IMR-90 (cell line): ENCODE measurements at regions not wholly inside any gene's neighbourhood (a gene's known extent, or its start where the extent isn't known, plus 50 kb on each side); places are given as distances from the start of the nearest gene placed in this dataset.
A peak's percentile ranks its signal among the peaks of the same experiment; 100 is the strongest.

Experiments used
- ATAC-seq: fragments of 200-7000 bp; cut with Tn5 transposase; 2 replicates; pipeline ENCODE4 v1.9.1; 2020; ENCODE audit warnings: low read depth, mild to moderate bottlenecking, moderate library complexity
- BruUV-seq: library from RNA; stranded (reverse); fragments of 400-500 nt; replicated peaks from 2 replicates; lab custom pipeline; 2021; lab: Mats Ljungman, UMichigan
- CTCF ChIA-PET: fragments of 300-600 bp; formaldehyde crosslinking; extraction: SDS; loops from one replicate; lab custom pipeline; 2021; ENCODE audit warnings: antibody characterized with exemption; lab: Yijun Ruan, JAX
- POLR2A ChIA-PET: fragments of 300-600 bp; sonication (Branson Sonifier 250); formaldehyde crosslinking; loops from one replicate; lab custom pipeline; 2022; ENCODE audit warnings: antibody characterized with exemption; ENCODE audit not compliant: unreplicated experiment; lab: Charles Lee
- DNase-seq: peaks from one replicate; pipeline ENCODE4 v3.0.0; 2013
- H2AFZ ChIP-seq: replicated peaks from 2 replicates; pipeline ENCODE3; 2013; ENCODE audit warnings: low read length, mild to moderate bottlenecking; ENCODE audit not compliant: poor library complexity
- H2AK5ac ChIP-seq: 2 replicates; pipeline ENCODE4 v1.6.1; 2013; ENCODE audit warnings: low read depth, low read length, inconsistent platforms
- H2AK9ac ChIP-seq: replicated peaks from 2 replicates; pipeline ENCODE3; 2013; ENCODE audit warnings: mild to moderate bottlenecking, low read depth, low read length, moderate library complexity; ENCODE audit not compliant: poor library complexity
- H2BK120ac ChIP-seq: 2 replicates; pipeline ENCODE4 v1.6.1; 2013; ENCODE audit warnings: low read depth, low read length, inconsistent platforms
- H2BK15ac ChIP-seq: 3 replicates; pipeline ENCODE4 v1.6.1; 2013; ENCODE audit warnings: low read depth, low read length, inconsistent platforms
- H2BK20ac ChIP-seq: 2 replicates; pipeline ENCODE4 v1.6.1; 2013; ENCODE audit warnings: low read depth, mild to moderate bottlenecking, inconsistent platforms, low read length, moderate library complexity
- H2BK5ac ChIP-seq: 2 replicates; pipeline ENCODE4 v1.6.1; 2013; ENCODE audit warnings: mild to moderate bottlenecking, low read depth, low read length, inconsistent platforms; ENCODE audit not compliant: poor library complexity, severe bottlenecking
- H3K14ac ChIP-seq: replicated peaks from 2 replicates; pipeline ENCODE4 v1.6.1; 2013; ENCODE audit warnings: low read depth, low read length, inconsistent platforms
- H3K18ac ChIP-seq: 2 replicates; pipeline ENCODE4 v1.6.1; 2013; ENCODE audit warnings: low read depth, low read length, control low read depth
- H3K23ac ChIP-seq: 2 replicates; pipeline ENCODE4 v1.6.1; 2013; ENCODE audit warnings: low read depth, low read length, inconsistent platforms
- H3K27ac ChIP-seq: 2 replicates; pipeline ENCODE4 v1.5.1; 2013; ENCODE audit warnings: mild to moderate bottlenecking, control low read depth, low read length; ENCODE audit not compliant: insufficient read depth
- H3K27me3 ChIP-seq: 2 replicates; pipeline ENCODE4 v1.6.1; 2013; ENCODE audit warnings: low read length; ENCODE audit not compliant: control insufficient read depth, insufficient read depth
- H3K36me3 ChIP-seq: 2 replicates; pipeline ENCODE4 v1.6.1; 2013; ENCODE audit warnings: low read length, mixed read lengths; ENCODE audit not compliant: control insufficient read depth, insufficient read depth
- H3K4ac ChIP-seq: 2 replicates; pipeline ENCODE4 v1.6.1; 2013; ENCODE audit warnings: low read depth, low read length, inconsistent platforms
- H3K4me1 ChIP-seq: 2 replicates; pipeline ENCODE4 v1.6.1; 2013; ENCODE audit warnings: low read length, mixed read lengths; ENCODE audit not compliant: control insufficient read depth, insufficient read depth
- H3K4me2 ChIP-seq: 2 replicates; pipeline ENCODE4 v1.6.1; 2013; ENCODE audit warnings: low read depth, mild to moderate bottlenecking, control low read depth, low read length, moderate library complexity
- H3K4me3 ChIP-seq: 2 replicates; pipeline ENCODE4 v1.5.1; 2013; ENCODE audit warnings: low read depth, mild to moderate bottlenecking, control low read depth, low read length, moderate library complexity; ENCODE audit not compliant: insufficient read depth
- H3K56ac ChIP-seq: 2 replicates; pipeline ENCODE4 v1.6.1; 2013; ENCODE audit warnings: low read length, inconsistent platforms; ENCODE audit not compliant: insufficient read depth; ENCODE audit errors: extremely low read depth
- H3K79me1 ChIP-seq, 2 experiments: 2 replicates each; pipeline ENCODE4 v1.6.1; 2013; ENCODE audit warnings: low read length in 2 of 2, inconsistent platforms in 1 of 2, low read depth in 1 of 2
- H3K9ac ChIP-seq: 2 replicates; pipeline ENCODE4 v1.6.1; 2013; ENCODE audit warnings: low read depth, low read length, control low read depth
- H3K9me1 ChIP-seq: 2 replicates; pipeline ENCODE4 v1.6.1; 2013; ENCODE audit warnings: low read length, inconsistent platforms; ENCODE audit not compliant: insufficient read depth
- H3K9me3 ChIP-seq: 2 replicates; pipeline ENCODE4 v1.6.1; 2013; ENCODE audit warnings: low read length; ENCODE audit not compliant: control insufficient read depth, insufficient read depth
- H4K20me1 ChIP-seq: 2 replicates; pipeline ENCODE4 v1.6.1; 2013; ENCODE audit warnings: low read length, inconsistent platforms; ENCODE audit not compliant: insufficient read depth
- H4K5ac ChIP-seq: 2 replicates; pipeline ENCODE4 v1.6.1; 2013; ENCODE audit warnings: mild to moderate bottlenecking, low read depth, low read length, control low read depth
- H4K8ac ChIP-seq, 2 experiments: 2 replicates each; pipeline ENCODE4 v1.6.1; 2013; ENCODE audit warnings: low read depth in 2 of 2, low read length in 2 of 2, control low read depth in 1 of 2, inconsistent platforms in 1 of 2
- H4K91ac ChIP-seq: 2 replicates; pipeline ENCODE4 v1.6.1; 2013; ENCODE audit warnings: low read depth, low read length, inconsistent platforms; ENCODE audit not compliant: insufficient read depth
- BHLHE40 ChIP-seq: fragments of 150-350 bp; IDR thresholded peaks from 2 replicates; pipeline ENCODE4 v1.6.1; 2016; ENCODE audit warnings: mild to moderate bottlenecking, low read depth, low read length
- CEBPB ChIP-seq: IDR thresholded peaks from 2 replicates; pipeline ENCODE4 v1.6.1; 2012; ENCODE audit warnings: low read depth, low read length, improper control_type of control experiment
- CHD1 ChIP-seq: IDR thresholded peaks from 2 replicates; pipeline ENCODE4 v1.6.1; 2012; ENCODE audit warnings: low read depth, low read length, improper control_type of control experiment
- CTCF ChIP-seq: conservative IDR thresholded peaks from 2 replicates; pipeline ENCODE4 v1.5.1; 2012; ENCODE audit warnings: mild to moderate bottlenecking, low read depth, low read length, improper control_type of control experiment
- ELK1 ChIP-seq: fragments of 150-350 bp; IDR thresholded peaks from 2 replicates; pipeline ENCODE4 v1.6.1; 2016; ENCODE audit warnings: low read depth, mild to moderate bottlenecking, low read length, moderate library complexity, borderline replicate concordance
- FOS ChIP-seq: fragments of 150-350 bp; IDR thresholded peaks from 2 replicates; pipeline ENCODE4 v1.6.1; 2016; ENCODE audit warnings: low read depth, low read length
- MAFK ChIP-seq: IDR thresholded peaks from 2 replicates; pipeline ENCODE4 v1.6.1; 2012; ENCODE audit warnings: low read depth, low read length, improper control_type of control experiment
- MAZ ChIP-seq: IDR thresholded peaks from 2 replicates; pipeline ENCODE4 v1.6.1; 2012; ENCODE audit warnings: low read depth, mild to moderate bottlenecking, low read length, improper control_type of control experiment, moderate library complexity, borderline replicate concordance
- MXI1 ChIP-seq: IDR thresholded peaks from 2 replicates; pipeline ENCODE4 v1.6.1; 2012; ENCODE audit warnings: low read depth, mild to moderate bottlenecking, low read length, moderate library complexity, borderline replicate concordance
- NFE2L2 ChIP-seq: fragments of 150-350 bp; IDR thresholded peaks from 2 replicates; pipeline ENCODE4 v1.6.1; 2016; ENCODE audit warnings: low read depth, mild to moderate bottlenecking, low read length
- POLR2A ChIP-seq: IDR thresholded peaks from 2 replicates; pipeline ENCODE4 v1.6.1; 2012; ENCODE audit warnings: mild to moderate bottlenecking, low read depth, low read length
- RAD21 ChIP-seq: IDR thresholded peaks from 2 replicates; pipeline ENCODE4 v1.6.1; 2012; ENCODE audit warnings: low read length, improper control_type of control experiment
- RCOR1 ChIP-seq: IDR thresholded peaks from 2 replicates; pipeline ENCODE4 v1.6.1; 2012; ENCODE audit warnings: mild to moderate bottlenecking, low read length, improper control_type of control experiment; ENCODE audit not compliant: insufficient replicate concordance
- RFX5 ChIP-seq: IDR thresholded peaks from 2 replicates; pipeline ENCODE4 v1.8.0; 2012; ENCODE audit warnings: low read depth, mild to moderate bottlenecking, low read length, moderate library complexity
- SMC3 ChIP-seq: fragments of 150-350 bp; IDR thresholded peaks from 2 replicates; pipeline ENCODE4 v1.6.1; 2016; ENCODE audit warnings: low read depth, mild to moderate bottlenecking, antibody characterized with exemption, low read length, moderate library complexity
- WGBS, 2 experiments: methylation state at CpG; one replicate each; pipeline versions ENCODE4 v1.1.5 to v1.1.7; 2013; ENCODE audit warnings: missing lambda C conversion rate in 2 of 2; ENCODE audit not compliant: insufficient read length in 1 of 2; ENCODE audit errors: extremely low coverage in 2 of 2; 5-methylcytosine and 5-hydroxymethylcytosine counted together
- dilution Hi-C: fragments of 300-500 bp; cut with HindIII; formaldehyde crosslinking; loops from one replicate; pipeline ENCODE4 v1.14.3; 2018; ENCODE audit warnings: low sequenced_read_pairs; ENCODE audit not compliant: unreplicated experiment
- in situ Hi-C: fragments of 300-500 bp; cut with MboI; formaldehyde crosslinking; loops from 3 replicates; pipeline ENCODE4 v1.14.3; 2019; ENCODE audit warnings: low sequenced_read_pairs, inconsistent platforms, mixed read lengths
- intact Hi-C: fragments of 100-400 bp; cut with micrococcal nuclease; formaldehyde crosslinking; loops from 2 replicates; pipeline ENCODE4 v1.10.0; 2022
- TF ChIP-seq, protein P1 (sequence below): fragments of 150-350 bp; IDR thresholded peaks from 2 replicates; pipeline ENCODE4 v1.6.1; 2017; ENCODE audit warnings: mild to moderate bottlenecking, antibody characterized with exemption, low read length, low read depth

DNA sequence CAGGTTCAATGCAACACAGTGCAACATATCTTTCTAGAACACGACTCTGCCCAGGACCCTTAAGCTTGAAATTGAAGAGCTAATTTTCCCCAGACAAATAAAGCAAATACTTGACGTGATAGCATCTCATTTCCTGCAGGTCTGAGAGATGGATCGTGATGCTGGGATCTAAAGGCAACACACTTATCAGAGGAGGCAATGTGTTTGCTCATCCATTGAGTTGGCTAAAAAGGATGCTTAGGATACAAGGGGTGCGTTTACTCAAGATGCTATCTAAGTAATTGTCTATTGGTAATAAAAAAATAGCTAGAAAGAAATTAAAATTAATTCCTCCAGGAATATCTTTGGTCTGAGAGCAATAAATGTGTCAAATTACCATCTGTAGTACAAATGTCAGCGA is 129.0 kb downstream of the SOCS6 start:
- Histone ChIP-seq H2BK5ac (no peak overlapping the region), H3K9me1 (peaks cover 15% of the 10 kb centered on the region), H4K5ac (no peak overlapping the region), H2BK120ac (no peak overlapping the region), H2AK9ac (no peak overlapping the region), H3K27me3 (no peaks in the 10 kb centered on the region), H4K8ac (no peak overlapping the region), H2AK5ac (peak overlapping the region; percentile 62; the same call in 1 of the 2 replicates), H3K9ac (no peak overlapping the region), H4K20me1 (no peaks in the 10 kb centered on the region), H3K23ac (no peak overlapping the region), H3K36me3 (no peaks in the 10 kb centered on the region), H4K91ac (no peak overlapping the region), H3K4me3 (no peak overlapping the region), H3K9me3 (no peaks in the 10 kb centered on the region), H3K14ac (no peak overlapping the region; the same call in 1 of the 2 replicates), H3K4ac (no peak overlapping the region), H3K4me2 (no peak overlapping the region), H2BK20ac (peak overlapping the region; percentile 16; the same call in 1 of the 2 replicates), H2BK15ac (no peak overlapping the region), H3K79me1 (peaks cover 0 to 4% of the 10 kb centered on the region in 2 experiments; a peak in 2 of 4 replicates), H3K18ac (no peak overlapping the region), H2AFZ (no peak overlapping the region), H3K4me1 (peaks cover 17% of the 10 kb centered on the region), H3K56ac (no peak overlapping the region), H3K27ac (no peak overlapping the region)
- DNase-seq (no peak), ATAC-seq (no peak)
- intact Hi-C loops (no loop called here), dilution Hi-C loops (no loop called here), in situ Hi-C loops (no loop called here)
- ChIA-PET POLR2A (no interaction called here), CTCF (interaction anchor here (0.9 kb wide), 1 partner anchor 22 kb away, joined by 3 read pairs; no protein-coding TSS in a partner anchor)
- WGBS, 2 experiments: no CpG with 5 or more reads among the region's 5 CpGs
- no peak for TF ChIP-seq MXI1
- TF ChIP-seq FOS: no peak
- TF ChIP-seq BHLHE40: no peak
- no peak for TF ChIP-seq CHD1
- TF ChIP-seq, protein P1, sequence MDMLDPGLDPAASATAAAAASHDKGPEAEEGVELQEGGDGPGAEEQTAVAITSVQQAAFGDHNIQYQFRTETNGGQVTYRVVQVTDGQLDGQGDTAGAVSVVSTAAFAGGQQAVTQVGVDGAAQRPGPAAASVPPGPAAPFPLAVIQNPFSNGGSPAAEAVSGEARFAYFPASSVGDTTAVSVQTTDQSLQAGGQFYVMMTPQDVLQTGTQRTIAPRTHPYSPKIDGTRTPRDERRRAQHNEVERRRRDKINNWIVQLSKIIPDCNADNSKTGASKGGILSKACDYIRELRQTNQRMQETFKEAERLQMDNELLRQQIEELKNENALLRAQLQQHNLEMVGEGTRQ: no peak
- TF ChIP-seq MAZ: no peak
- no peak for TF ChIP-seq CEBPB
- no peak for TF ChIP-seq MAFK
- no peak for TF ChIP-seq SMC3
- TF ChIP-seq RAD21: no peak
- no peak for TF ChIP-seq ELK1
- TF ChIP-seq RCOR1: no peak
- TF ChIP-seq CTCF: no peak
- TF ChIP-seq POLR2A: no peak
- TF ChIP-seq NFE2L2: no peak
- no peak for TF ChIP-seq RFX5
- no TSS peak for BruUV-seq
